HEK293T (cell line): ENCODE measurements at regions not wholly inside any gene's neighbourhood (a gene's known extent, or its start where the extent isn't known, plus 50 kb on each side); places are given as distances from the start of the nearest gene placed in this dataset.

Source experiments
- FOXM1 ChIP-seq: fragments of 450-650 bp; IDR thresholded peaks from 2 replicates; pipeline ENCODE4 v1.6.1; 2017; ENCODE audit warnings: mild to moderate bottlenecking, borderline replicate concordance
- NFRKB ChIP-seq: fragments of 450-650 bp; IDR thresholded peaks from 2 replicates; pipeline ENCODE4 v1.6.1; 2016; ENCODE audit warnings: mild to moderate bottlenecking, moderate library complexity
- ZNF384 ChIP-seq: fragments of 450-650 bp; IDR thresholded peaks from 2 replicates; pipeline ENCODE4 v1.6.1; 2016

GRCh38 chr3:163735394-163735793 is 1342.9 kb downstream of the SI start:
- TF ChIP-seq FOXM1 (no peak), ZNF384 (no peak), NFRKB (no peak)
